OCI-LY7 (cell line): ENCODE measurements at regions not wholly inside any gene's neighbourhood (a gene's known extent, or its start where the extent isn't known, plus 50 kb on each side); places are given as distances from the start of the nearest gene placed in this dataset.

Experiments
- BruUV-seq: library from RNA; stranded (reverse); fragments of 400-500 nt; replicated peaks from 2 replicates; lab custom pipeline; 2021; lab: Mats Ljungman, UMichigan
- CTCF ChIA-PET: fragments of 300-600 bp; sonication (Branson Sonifier 250); formaldehyde crosslinking; loops from one replicate; lab custom pipeline; 2022; ENCODE audit warnings: antibody characterized with exemption; ENCODE audit not compliant: unreplicated experiment; lab: Charles Lee
- POLR2A ChIA-PET: fragments of 300-600 bp; sonication (Branson Sonifier 250); formaldehyde crosslinking; loops from one replicate; lab custom pipeline; 2022; ENCODE audit warnings: antibody characterized with exemption; lab: Charles Lee
- DNase-seq: peaks from one replicate; pipeline ENCODE4 v3.0.0-alpha.2; 2015; ENCODE audit warnings: low spot score
- H2AFZ ChIP-seq: fragments of 200-600 bp; sonication (generic), shearing (Covaris generic); 2 replicates; pipeline ENCODE4 v1.6.1; 2014; ENCODE audit warnings: mild to moderate bottlenecking, antibody characterized with exemption, low read length, moderate library complexity
- H3K27ac ChIP-seq: fragments of 200-600 bp; sonication (generic); 2 replicates; pipeline ENCODE4 v1.5.1; 2014; ENCODE audit warnings: mixed run types, low read depth, mild to moderate bottlenecking, moderate library complexity, low read length, inconsistent platforms; ENCODE audit not compliant: poor library complexity, severe bottlenecking
- H3K36me3 ChIP-seq: fragments of 200-600 bp; sonication (generic); 2 replicates; pipeline ENCODE4 v1.6.1; 2014; ENCODE audit warnings: mild to moderate bottlenecking, antibody characterized with exemption, low read length, moderate library complexity, mixed read lengths; ENCODE audit not compliant: insufficient read depth
- H3K4me1 ChIP-seq: fragments of 200-600 bp; sonication (generic); 2 replicates; pipeline ENCODE4 v1.5.1; 2014; ENCODE audit warnings: mild to moderate bottlenecking, low read length; ENCODE audit not compliant: insufficient read depth, poor library complexity, severe bottlenecking
- H3K4me2 ChIP-seq: fragments of 200-600 bp; sonication (generic); 2 replicates; pipeline ENCODE4 v1.6.1; 2014; ENCODE audit warnings: mild to moderate bottlenecking, low read length
- H3K4me3 ChIP-seq: fragments of 200-600 bp; sonication (generic); 2 replicates; pipeline ENCODE4 v1.5.1; 2014; ENCODE audit warnings: mild to moderate bottlenecking, low read depth, low read length; ENCODE audit not compliant: poor library complexity, severe bottlenecking
- H3K79me2 ChIP-seq: fragments of 200-600 bp; sonication (generic); 2 replicates; pipeline ENCODE4 v1.6.1; 2016; ENCODE audit warnings: low read depth, mild to moderate bottlenecking, low read length, moderate library complexity, mixed read lengths; ENCODE audit not compliant: insufficient read depth
- H3K9me2 ChIP-seq: fragments of 200-600 bp; sonication (generic); 2 replicates; pipeline ENCODE4 v1.6.1; 2016; ENCODE audit warnings: mild to moderate bottlenecking, low read length, mixed read lengths; ENCODE audit not compliant: insufficient read depth
- H3K9me3 ChIP-seq: fragments of 200-600 bp; sonication (generic); 2 replicates; pipeline ENCODE4 v1.6.1; 2014; ENCODE audit warnings: mild to moderate bottlenecking, mixed run types, low read length, mixed read lengths
- H4K20me1 ChIP-seq: fragments of 200-600 bp; sonication (generic); 2 replicates; pipeline ENCODE4 v1.6.1; 2014; ENCODE audit warnings: mild to moderate bottlenecking, antibody characterized with exemption, low read length, moderate library complexity, mixed read lengths; ENCODE audit not compliant: insufficient read depth
- EZH2phosphoT487 ChIP-seq: fragments of 200-600 bp; sonication (generic); IDR thresholded peaks from 2 replicates; pipeline ENCODE4 v1.6.1; 2018; ENCODE audit warnings: low read depth, borderline replicate concordance, mild to moderate bottlenecking, mixed run types, antibody characterized with exemption, low read length, moderate library complexity, mixed read lengths
- intact Hi-C: fragments of 100-400 bp; cut with micrococcal nuclease; formaldehyde crosslinking; loops from one replicate; pipeline ENCODE4 v1.10.0; 2022; ENCODE audit not compliant: unreplicated experiment
- TF ChIP-seq, protein P1 (sequence below): fragments of 200-600 bp; sonication (generic); conservative IDR thresholded peaks from 2 replicates; pipeline ENCODE4 v1.5.1; 2014; ENCODE audit warnings: mild to moderate bottlenecking, antibody characterized with exemption, low read length, moderate library complexity, mixed read lengths

GRCh38 chr6:103870970-103871369 lies 988.7 kb downstream of the HACE1 start:
- ChIA-PET POLR2A (no interaction called here), CTCF (no interaction called here)
- H3K9me2 ChIP-seq: no peaks in the 10 kb centered on the region
- no peaks in the 10 kb centered on the region for H3K36me3 ChIP-seq
- H3K4me3 ChIP-seq: no peak overlapping the region
- no peak overlapping the region for H2AFZ ChIP-seq
- no peak overlapping the region for H3K27ac ChIP-seq
- H3K79me2 ChIP-seq: no peaks in the 10 kb centered on the region
- no peaks in the 10 kb centered on the region for H3K9me3 ChIP-seq
- no peak for DNase-seq
- no TSS peak for BruUV-seq
- H4K20me1 ChIP-seq: no peaks in the 10 kb centered on the region
- intact Hi-C loops: no loop called here
- no peaks in the 10 kb centered on the region for H3K4me1 ChIP-seq
- H3K4me2 ChIP-seq: no peak overlapping the region
- TF ChIP-seq, protein P1, sequence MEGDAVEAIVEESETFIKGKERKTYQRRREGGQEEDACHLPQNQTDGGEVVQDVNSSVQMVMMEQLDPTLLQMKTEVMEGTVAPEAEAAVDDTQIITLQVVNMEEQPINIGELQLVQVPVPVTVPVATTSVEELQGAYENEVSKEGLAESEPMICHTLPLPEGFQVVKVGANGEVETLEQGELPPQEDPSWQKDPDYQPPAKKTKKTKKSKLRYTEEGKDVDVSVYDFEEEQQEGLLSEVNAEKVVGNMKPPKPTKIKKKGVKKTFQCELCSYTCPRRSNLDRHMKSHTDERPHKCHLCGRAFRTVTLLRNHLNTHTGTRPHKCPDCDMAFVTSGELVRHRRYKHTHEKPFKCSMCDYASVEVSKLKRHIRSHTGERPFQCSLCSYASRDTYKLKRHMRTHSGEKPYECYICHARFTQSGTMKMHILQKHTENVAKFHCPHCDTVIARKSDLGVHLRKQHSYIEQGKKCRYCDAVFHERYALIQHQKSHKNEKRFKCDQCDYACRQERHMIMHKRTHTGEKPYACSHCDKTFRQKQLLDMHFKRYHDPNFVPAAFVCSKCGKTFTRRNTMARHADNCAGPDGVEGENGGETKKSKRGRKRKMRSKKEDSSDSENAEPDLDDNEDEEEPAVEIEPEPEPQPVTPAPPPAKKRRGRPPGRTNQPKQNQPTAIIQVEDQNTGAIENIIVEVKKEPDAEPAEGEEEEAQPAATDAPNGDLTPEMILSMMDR: no peak
- no peak for TF ChIP-seq EZH2phosphoT487

- H3K36me3 ChIP-seq: no peaks in the 10 kb centered on the region
- no peak overlapping the region for H3K4me3 ChIP-seq
- no peak overlapping the region for H3K27ac ChIP-seq
- no peaks in the 10 kb centered on the region for H4K20me1 ChIP-seq
- H3K79me2 ChIP-seq: no peaks in the 10 kb centered on the region
- POLR2A ChIA-PET: interaction anchor here (0.5 to 0.9 kb wide), 2 partner anchors 18 to 277 kb away, joined by 3 read pairs; no protein-coding TSS in a partner anchor
- no peak overlapping the region for H3K4me2 ChIP-seq
- H3K9me3 ChIP-seq: no peaks in the 10 kb centered on the region
- no peak for TF ChIP-seq EZH2phosphoT487
- TF ChIP-seq, protein P1: no peak
- no peaks in the 10 kb centered on the region for H3K9me2 ChIP-seq
- no peaks in the 10 kb centered on the region for H3K4me1 ChIP-seq
- intact Hi-C loops: no loop called here
- CTCF ChIA-PET: no interaction called here
- no peak for DNase-seq
- no TSS peak for BruUV-seq
- no peak overlapping the region for H2AFZ ChIP-seq
These were observed 997.4 kb downstream of the HACE1 start for GRCh38 chr6:103862297-103862696.

- H3K4me1 ChIP-seq: no peaks in the 10 kb centered on the region
- no TSS peak for BruUV-seq
- no peak for TF ChIP-seq EZH2phosphoT487
- TF ChIP-seq, protein P1: no peak
- CTCF ChIA-PET: no interaction called here
- no peak overlapping the region for H3K27ac ChIP-seq
- H2AFZ ChIP-seq: no peak overlapping the region
- H3K9me3 ChIP-seq: no peaks in the 10 kb centered on the region
- no peaks in the 10 kb centered on the region for H3K36me3 ChIP-seq
- POLR2A ChIA-PET: interaction anchor here (0.6 kb wide), 1 partner anchor 10 kb away, joined by 3 read pairs; no protein-coding TSS in a partner anchor
- intact Hi-C loops: no loop called here
- no peaks in the 10 kb centered on the region for H3K79me2 ChIP-seq
- no peak overlapping the region for H3K4me2 ChIP-seq
- no peaks in the 10 kb centered on the region for H3K9me2 ChIP-seq
- DNase-seq: no peak
- no peaks in the 10 kb centered on the region for H4K20me1 ChIP-seq
- H3K4me3 ChIP-seq: no peak overlapping the region
These were observed 1001.7 kb downstream of the HACE1 start for GRCh38 chr6:103858003-103858402.
